PFSK-1 (cell line): ENCODE measurements at regions not wholly inside any gene's neighbourhood (a gene's known extent, or its start where the extent isn't known, plus 50 kb on each side); places are given as distances from the start of the nearest gene placed in this dataset.

Experiments
- FOXP2 ChIP-seq: optimal IDR thresholded peaks from 2 replicates; pipeline ENCODE3; 2011; ENCODE audit warnings: borderline replicate concordance, control low read depth, inconsistent platforms; ENCODE audit not compliant: insufficient read depth; ENCODE audit errors: extremely low read length, extremely low read depth
- POLR2AphosphoS5 ChIP-seq: IDR thresholded peaks from 2 replicates; pipeline ENCODE4 v1.6.1; 2012; ENCODE audit warnings: low read depth, mild to moderate bottlenecking, control low read depth, low read length, moderate library complexity
- SIN3A ChIP-seq: IDR thresholded peaks from 2 replicates; pipeline ENCODE4 v1.6.1; 2012; ENCODE audit warnings: mild to moderate bottlenecking, low read length, moderate library complexity, borderline replicate concordance; ENCODE audit not compliant: insufficient read depth
- TAF1 ChIP-seq: IDR thresholded peaks from 2 replicates; pipeline ENCODE4 v1.6.1; 2012; ENCODE audit warnings: low read length, control low read depth, borderline replicate concordance; ENCODE audit not compliant: insufficient read depth
- TF ChIP-seq, protein P1 (sequence below), 2 experiments: IDR thresholded peaks; 2 replicates each; pipeline versions ENCODE4 v1.6.1 to v1.8.0; 2011 to 2012; ENCODE audit warnings: low read depth in 2 of 2, low read length in 2 of 2, control low read depth in 1 of 2, inconsistent platforms in 1 of 2, mild to moderate bottlenecking in 1 of 2, moderate library complexity in 1 of 2; ENCODE audit not compliant: insufficient read depth in 1 of 2

DNA sequence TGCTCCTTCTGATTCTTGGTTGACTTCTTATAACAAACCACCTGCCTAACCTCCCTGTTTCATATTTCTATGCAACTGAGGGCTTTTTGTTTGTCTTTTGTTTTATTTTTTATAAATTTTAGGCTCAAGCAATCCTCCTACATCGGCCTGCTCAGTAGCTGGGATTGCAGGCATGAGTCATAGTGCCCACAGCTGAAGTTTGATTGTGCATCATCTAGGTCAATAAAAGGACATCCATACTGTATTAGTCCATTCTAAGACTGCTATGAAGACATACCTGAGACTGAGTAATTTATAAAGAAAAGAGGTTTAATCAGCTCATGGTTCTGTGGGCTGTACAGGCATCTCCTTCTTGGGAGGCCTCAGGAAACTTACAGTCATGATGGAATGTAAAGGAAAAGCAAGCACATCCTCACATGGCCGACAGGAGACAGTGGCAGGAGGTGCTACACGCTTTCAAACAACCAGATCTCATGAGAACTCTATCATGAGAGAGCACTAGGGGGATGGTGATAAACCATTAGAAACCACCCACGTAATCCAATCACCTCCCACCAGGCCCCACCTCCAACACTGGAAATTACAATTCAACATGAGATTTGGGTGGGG lies 285.0 kb downstream of the SIPA1L2 start:
- TF ChIP-seq, protein P1, sequence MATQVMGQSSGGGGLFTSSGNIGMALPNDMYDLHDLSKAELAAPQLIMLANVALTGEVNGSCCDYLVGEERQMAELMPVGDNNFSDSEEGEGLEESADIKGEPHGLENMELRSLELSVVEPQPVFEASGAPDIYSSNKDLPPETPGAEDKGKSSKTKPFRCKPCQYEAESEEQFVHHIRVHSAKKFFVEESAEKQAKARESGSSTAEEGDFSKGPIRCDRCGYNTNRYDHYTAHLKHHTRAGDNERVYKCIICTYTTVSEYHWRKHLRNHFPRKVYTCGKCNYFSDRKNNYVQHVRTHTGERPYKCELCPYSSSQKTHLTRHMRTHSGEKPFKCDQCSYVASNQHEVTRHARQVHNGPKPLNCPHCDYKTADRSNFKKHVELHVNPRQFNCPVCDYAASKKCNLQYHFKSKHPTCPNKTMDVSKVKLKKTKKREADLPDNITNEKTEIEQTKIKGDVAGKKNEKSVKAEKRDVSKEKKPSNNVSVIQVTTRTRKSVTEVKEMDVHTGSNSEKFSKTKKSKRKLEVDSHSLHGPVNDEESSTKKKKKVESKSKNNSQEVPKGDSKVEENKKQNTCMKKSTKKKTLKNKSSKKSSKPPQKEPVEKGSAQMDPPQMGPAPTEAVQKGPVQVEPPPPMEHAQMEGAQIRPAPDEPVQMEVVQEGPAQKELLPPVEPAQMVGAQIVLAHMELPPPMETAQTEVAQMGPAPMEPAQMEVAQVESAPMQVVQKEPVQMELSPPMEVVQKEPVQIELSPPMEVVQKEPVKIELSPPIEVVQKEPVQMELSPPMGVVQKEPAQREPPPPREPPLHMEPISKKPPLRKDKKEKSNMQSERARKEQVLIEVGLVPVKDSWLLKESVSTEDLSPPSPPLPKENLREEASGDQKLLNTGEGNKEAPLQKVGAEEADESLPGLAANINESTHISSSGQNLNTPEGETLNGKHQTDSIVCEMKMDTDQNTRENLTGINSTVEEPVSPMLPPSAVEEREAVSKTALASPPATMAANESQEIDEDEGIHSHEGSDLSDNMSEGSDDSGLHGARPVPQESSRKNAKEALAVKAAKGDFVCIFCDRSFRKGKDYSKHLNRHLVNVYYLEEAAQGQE (IDR thresholded peaks at IDR 0.05; ENCODE audit: insufficient read depth in 1 of 2, low read depth in 2 of 2, low read length in 2 of 2), result no peak
- TF ChIP-seq TAF1 (no peak), SIN3A (no peak), POLR2AphosphoS5 (no peak), FOXP2 (no peak)

DNA sequence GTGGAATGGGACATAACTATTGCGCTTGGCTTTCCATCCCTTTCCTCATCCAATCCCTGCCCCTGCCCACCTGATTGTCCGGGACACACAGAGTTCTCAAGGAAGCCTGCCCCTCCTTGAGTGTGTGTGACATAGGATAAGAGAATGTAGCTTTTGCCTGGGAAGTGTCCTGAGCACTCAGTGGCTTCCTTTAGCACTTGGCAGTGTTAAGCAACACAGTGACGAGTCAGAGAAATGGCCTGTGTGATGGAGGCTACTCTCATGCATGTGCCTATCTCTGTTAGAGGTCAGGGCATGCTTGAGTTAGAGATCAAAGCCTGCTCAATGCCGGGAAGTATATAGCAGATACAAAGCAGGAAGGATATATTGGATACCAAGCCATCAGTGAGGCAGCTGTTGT lies 289.5 kb downstream of the SIPA1L2 start:
- no peak for TF ChIP-seq TAF1
- TF ChIP-seq SIN3A, result no peak
- TF ChIP-seq FOXP2, result no peak
- TF ChIP-seq POLR2AphosphoS5, result no peak
- TF ChIP-seq, protein P1 (IDR thresholded peaks at IDR 0.05; ENCODE audit: insufficient read depth in 1 of 2, low read depth in 2 of 2, low read length in 2 of 2), result no peak

DNA sequence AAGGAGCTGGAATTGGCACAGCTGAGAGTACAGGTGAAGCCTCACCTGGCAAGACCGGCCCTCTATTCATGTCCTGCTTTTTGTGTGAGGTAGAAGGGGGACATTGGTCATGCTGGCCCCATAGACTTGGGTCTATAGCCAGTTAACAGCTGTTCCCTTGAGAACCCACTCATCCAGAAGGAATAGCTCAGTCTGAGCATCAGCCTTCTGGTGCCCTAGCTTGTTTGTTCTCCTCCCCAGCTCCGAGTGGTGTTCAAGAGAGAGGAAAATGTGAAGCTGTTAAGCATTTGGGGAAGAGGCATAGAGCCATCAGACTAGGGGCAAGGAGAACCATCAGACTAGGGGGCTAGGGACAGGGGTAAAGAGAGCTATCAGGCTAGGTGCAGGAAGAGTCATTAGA lies 290.9 kb downstream of the SIPA1L2 start:
- TF ChIP-seq SIN3A (no peak), FOXP2 (no peak), POLR2AphosphoS5 (no peak), TAF1 (no peak)
- TF ChIP-seq, protein P1 (IDR thresholded peaks at IDR 0.05; ENCODE audit: insufficient read depth in 1 of 2, low read depth in 2 of 2, low read length in 2 of 2), result no peak

DNA sequence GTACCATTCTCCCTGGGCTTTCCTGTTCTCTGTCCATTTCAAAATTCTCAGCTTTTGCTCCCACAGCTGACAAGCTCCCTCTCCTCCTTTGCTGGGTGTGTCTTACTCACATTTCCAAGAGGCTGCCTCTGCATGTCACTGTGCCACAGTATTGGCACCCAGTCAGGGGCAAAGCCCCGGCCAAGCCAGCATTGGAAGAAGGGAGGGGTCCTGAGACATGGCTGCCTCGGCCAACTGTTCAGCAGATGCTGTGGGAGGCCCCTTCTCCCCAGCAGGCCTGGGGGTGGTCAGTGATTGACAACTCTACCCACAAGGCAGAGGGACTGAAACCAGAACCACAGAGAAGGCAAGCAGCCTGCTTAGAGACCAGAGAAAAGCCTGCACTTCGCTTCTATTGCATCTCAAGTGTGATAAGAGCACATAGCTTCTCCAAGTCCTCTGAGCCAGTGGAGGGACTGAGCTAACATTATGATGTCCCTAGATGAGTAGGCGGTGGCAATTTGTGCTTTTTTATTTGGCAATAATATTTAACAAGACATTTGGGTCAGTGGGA lies 294.1 kb downstream of the SIPA1L2 start:
- no peak for TF ChIP-seq TAF1
- TF ChIP-seq, protein P1 (IDR thresholded peaks at IDR 0.05; ENCODE audit: insufficient read depth in 1 of 2, low read depth in 2 of 2, low read length in 2 of 2), result no peak
- TF ChIP-seq SIN3A, result no peak
- no peak for TF ChIP-seq POLR2AphosphoS5

DNA sequence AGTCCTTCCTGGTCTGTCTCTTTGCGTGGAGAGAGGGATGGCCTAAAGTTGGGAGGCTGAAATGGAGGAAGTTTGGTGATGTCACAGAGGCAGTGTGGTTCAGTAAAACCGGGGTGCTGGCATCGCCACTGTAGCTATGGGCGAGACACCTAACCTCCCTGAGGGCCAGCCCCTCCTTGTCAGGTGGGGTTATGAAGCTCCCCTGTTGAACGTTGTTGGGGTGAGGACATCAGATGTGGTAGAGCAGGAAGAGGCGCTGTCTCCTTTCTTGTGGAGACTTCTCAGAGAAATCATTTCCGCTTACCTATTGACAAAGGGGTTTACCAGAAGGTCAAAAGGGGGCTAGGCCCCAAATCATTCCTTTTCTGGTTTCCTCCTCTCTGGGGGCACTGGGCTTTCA lies 294.7 kb downstream of the SIPA1L2 start:
- no peak for TF ChIP-seq FOXP2
- TF ChIP-seq, protein P1 (IDR thresholded peaks at IDR 0.05; ENCODE audit: insufficient read depth in 1 of 2, low read depth in 2 of 2, low read length in 2 of 2), result no peak
- TF ChIP-seq TAF1, result no peak
- no peak for TF ChIP-seq POLR2AphosphoS5
- no peak for TF ChIP-seq SIN3A
